SK-N-SH treated with all-trans-retinoic acid at 6 μM for 48 hours (cell line): ENCODE measurements at regions not wholly inside any gene's neighbourhood (a gene's known extent, or its start where the extent isn't known, plus 50 kb on each side); places are given as distances from the start of the nearest gene placed in this dataset.
"Not testable (repeated sequence)": the region's sequence is repeated elsewhere in the genome, so short reads cannot be mapped to it uniquely, and the experiment has no call there.

Source experiments
- ARNTL ChIP-seq: fragments of 450-650 bp; formaldehyde crosslinking; IDR thresholded peaks from 2 replicates; pipeline ENCODE4 v1.5.0; 2020; ENCODE audit warnings: low read depth, mild to moderate bottlenecking, moderate library complexity, borderline replicate concordance
- BACH2 ChIP-seq: fragments of 250-450 bp; sonication (Bioruptor Pico); IDR thresholded peaks from 2 replicates; pipeline ENCODE4 v1.9.0; 2021; ENCODE audit warnings: mild to moderate bottlenecking, borderline replicate concordance
- CSDC2 ChIP-seq: fragments of 250-450 bp; sonication (Bioruptor Pico); IDR thresholded peaks from 2 replicates; pipeline ENCODE4 v1.5.0; 2020; ENCODE audit warnings: mild to moderate bottlenecking, moderate library complexity
- GLIS3 ChIP-seq: fragments of 250-450 bp; sonication (Bioruptor Pico); IDR thresholded peaks from 2 replicates; pipeline ENCODE4 v1.5.0; 2020; ENCODE audit warnings: mild to moderate bottlenecking, moderate library complexity
- OSR1 ChIP-seq: fragments of 250-450 bp; sonication (Bioruptor Pico); IDR thresholded peaks from 2 replicates; pipeline ENCODE4 v1.8.0; 2022; ENCODE audit warnings: moderate library complexity, mild to moderate bottlenecking, inconsistent platforms
- PATZ1 ChIP-seq: fragments of 250-450 bp; sonication (Bioruptor Pico); IDR thresholded peaks from 2 replicates; pipeline ENCODE4 v1.8.0; 2020; ENCODE audit warnings: mild to moderate bottlenecking, moderate library complexity, borderline replicate concordance
- PPARA ChIP-seq: fragments of 250-450 bp; sonication (Bioruptor Pico); IDR thresholded peaks from 2 replicates; pipeline ENCODE4 v1.5.0; 2020; ENCODE audit warnings: mild to moderate bottlenecking, borderline replicate concordance
- RARB ChIP-seq: fragments of 250-450 bp; sonication (Bioruptor Pico); IDR thresholded peaks from 2 replicates; pipeline ENCODE4 v1.8.0; 2021; ENCODE audit warnings: mild to moderate bottlenecking, moderate library complexity
- TOX ChIP-seq: fragments of 250-450 bp; sonication (Bioruptor Pico); IDR thresholded peaks from 2 replicates; pipeline ENCODE4 v1.8.0; 2021; ENCODE audit warnings: mild to moderate bottlenecking, moderate library complexity, borderline replicate concordance
- ZFP3 ChIP-seq: fragments of 250-450 bp; sonication (Bioruptor Pico); IDR thresholded peaks from 2 replicates; pipeline ENCODE4 v1.5.0; 2020; ENCODE audit warnings: mild to moderate bottlenecking, moderate library complexity
- ZFP30 ChIP-seq: fragments of 450-650 bp; formaldehyde crosslinking; IDR thresholded peaks from 2 replicates; pipeline ENCODE4 v1.5.0; 2022; ENCODE audit warnings: mild to moderate bottlenecking, moderate library complexity
- ZNF565 ChIP-seq: fragments of 450-650 bp; formaldehyde crosslinking; conservative IDR thresholded peaks from 2 replicates; pipeline ENCODE4 v1.5.0; 2020; ENCODE audit warnings: low read depth, mild to moderate bottlenecking, moderate library complexity

DNA sequence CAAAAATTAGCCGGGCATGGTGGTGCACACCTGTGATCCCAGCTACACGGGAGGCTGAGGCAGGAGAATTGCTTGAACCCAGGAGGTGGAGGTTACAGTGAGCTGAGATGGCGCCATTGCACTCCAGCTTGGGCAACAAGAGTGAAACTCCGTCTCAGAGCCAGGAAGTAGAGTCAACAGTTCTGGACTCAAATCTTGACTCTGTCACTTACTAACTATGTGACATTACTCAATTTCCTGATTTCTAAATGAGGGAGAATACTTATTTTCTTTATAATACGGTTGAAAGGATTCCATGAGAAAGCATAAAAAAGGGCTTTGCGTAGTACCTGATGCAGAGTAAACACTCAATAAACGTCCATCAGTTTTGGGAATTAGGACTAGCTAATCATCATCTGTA, 350.7 kb downstream of the SHQ1 start:
- not testable (repeated sequence) for TF ChIP-seq TOX (CRISPR knock-in tag); BACH2 (CRISPR knock-in tag); ZFP3; RARB; GLIS3; PPARA; OSR1 (CRISPR knock-in tag); ZFP30; ARNTL (CRISPR knock-in tag); PATZ1; ZNF565 (CRISPR knock-in tag); CSDC2
